ENCODE measurements at regions not wholly inside any gene's neighbourhood (a gene's known extent, or its start where the extent isn't known, plus 50 kb on each side); places are given as distances from the start of the nearest gene placed in this dataset.
A peak's percentile ranks its signal among the peaks of the same experiment; 100 is the strongest.

DNA sequence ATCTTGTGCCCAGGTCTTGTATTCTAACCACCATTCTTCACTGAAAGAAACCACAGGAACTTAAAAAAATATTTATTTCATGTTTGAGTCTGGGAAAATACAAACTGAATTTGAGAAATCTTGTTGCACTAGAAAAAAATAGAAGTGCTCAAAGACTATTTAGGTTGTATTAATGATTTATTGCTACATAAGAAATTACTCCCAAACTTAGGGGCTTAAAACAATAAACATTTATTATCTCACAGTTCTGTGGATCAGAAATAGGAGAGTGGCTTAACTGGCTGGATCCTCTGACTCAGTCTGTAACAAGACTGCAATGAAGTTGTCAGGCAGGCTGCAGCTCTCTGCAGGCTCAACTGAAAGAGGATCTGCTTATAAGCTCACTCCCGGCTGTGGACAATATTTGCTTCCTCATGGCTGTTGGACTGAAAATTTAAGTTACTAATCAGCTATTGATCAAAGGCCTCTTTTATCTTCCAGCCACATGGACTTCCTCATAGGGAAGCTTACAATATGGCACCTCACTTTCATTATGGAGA is 295.4 kb upstream of the FAM241A start:
- Histone ChIP-seq H3K27ac (ENCODE audit: low read depth, low read length, poor library complexity, severe bottlenecking) (no peak overlapping the region), H3K9me3 (ENCODE audit: low read length) (no peaks in the 10 kb centered on the region), H3K4me1 (ENCODE audit: insufficient read depth, low read length, poor library complexity, severe bottlenecking) (no peaks in the 10 kb centered on the region), H3K4me3 (ENCODE audit: low read depth, low read length, poor library complexity, severe bottlenecking) (no peak overlapping the region), H4K20me1 (ENCODE audit: insufficient read depth, low read length) (no peaks in the 10 kb centered on the region), H2AFZ (ENCODE audit: low read length) (no peak overlapping the region), H3K9me2 (ENCODE audit: insufficient read depth, low read length) (no peaks in the 10 kb centered on the region), H3K79me2 (ENCODE audit: insufficient read depth, low read depth, low read length) (no peaks in the 10 kb centered on the region), H3K36me3 (ENCODE audit: insufficient read depth, low read length) (no peaks in the 10 kb centered on the region), H3K4me2 (ENCODE audit: low read length) (no peak overlapping the region)
- CTCF ChIA-PET (ENCODE audit: unreplicated experiment): no interaction called here
- DNase-seq (ENCODE audit: low spot score): no peak
- TF ChIP-seq, protein P1, sequence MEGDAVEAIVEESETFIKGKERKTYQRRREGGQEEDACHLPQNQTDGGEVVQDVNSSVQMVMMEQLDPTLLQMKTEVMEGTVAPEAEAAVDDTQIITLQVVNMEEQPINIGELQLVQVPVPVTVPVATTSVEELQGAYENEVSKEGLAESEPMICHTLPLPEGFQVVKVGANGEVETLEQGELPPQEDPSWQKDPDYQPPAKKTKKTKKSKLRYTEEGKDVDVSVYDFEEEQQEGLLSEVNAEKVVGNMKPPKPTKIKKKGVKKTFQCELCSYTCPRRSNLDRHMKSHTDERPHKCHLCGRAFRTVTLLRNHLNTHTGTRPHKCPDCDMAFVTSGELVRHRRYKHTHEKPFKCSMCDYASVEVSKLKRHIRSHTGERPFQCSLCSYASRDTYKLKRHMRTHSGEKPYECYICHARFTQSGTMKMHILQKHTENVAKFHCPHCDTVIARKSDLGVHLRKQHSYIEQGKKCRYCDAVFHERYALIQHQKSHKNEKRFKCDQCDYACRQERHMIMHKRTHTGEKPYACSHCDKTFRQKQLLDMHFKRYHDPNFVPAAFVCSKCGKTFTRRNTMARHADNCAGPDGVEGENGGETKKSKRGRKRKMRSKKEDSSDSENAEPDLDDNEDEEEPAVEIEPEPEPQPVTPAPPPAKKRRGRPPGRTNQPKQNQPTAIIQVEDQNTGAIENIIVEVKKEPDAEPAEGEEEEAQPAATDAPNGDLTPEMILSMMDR (conservative IDR thresholded peaks at IDR 0.05; ENCODE audit: low read length): no peak
- TF ChIP-seq EZH2phosphoT487 (IDR thresholded peaks at IDR 0.05; ENCODE audit: borderline replicate concordance, low read depth, low read length): no peak
- intact Hi-C loops (cut with micrococcal nuclease; ENCODE audit: unreplicated experiment): loop anchor here (5.0 kb wide), 2 partner anchors 182 to 208 kb away; no protein-coding TSS in a partner anchor
- no TSS peak for BruUV-seq (replicated peaks)
- POLR2A ChIA-PET: interaction anchor here (0.6 to 0.8 kb wide), 2 partner anchors 9 to 13 kb away, joined by 3 read pairs; no protein-coding TSS in a partner anchor

DNA sequence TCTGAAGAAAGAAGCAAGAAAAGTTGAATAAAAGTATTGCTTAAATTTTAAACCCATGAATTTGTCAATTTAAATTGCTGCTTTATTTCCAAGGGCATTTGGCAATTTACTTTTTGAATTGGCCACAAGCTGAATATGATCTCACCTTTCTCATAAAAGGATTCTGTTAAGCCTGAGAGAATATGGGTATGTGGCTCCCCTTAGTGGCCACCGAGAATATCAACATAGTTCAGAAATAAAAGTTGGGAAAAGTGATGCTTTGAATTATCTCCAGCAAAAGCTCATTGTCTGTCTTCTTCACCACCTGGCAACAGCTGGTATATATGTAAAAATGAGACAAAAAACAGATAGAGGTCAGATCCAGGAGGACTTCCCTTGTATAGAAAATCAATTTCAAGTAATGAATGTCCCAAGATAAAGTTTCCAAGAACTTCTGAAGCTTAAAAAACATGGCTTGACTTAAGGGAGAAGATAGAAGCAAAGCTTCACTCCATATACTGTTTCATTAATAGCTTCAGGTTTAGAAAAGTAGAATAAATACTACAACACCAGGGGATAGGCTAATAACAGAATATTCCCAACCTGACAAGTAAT is 290.7 kb upstream of the FAM241A start:
- BruUV-seq (replicated peaks): no TSS peak
- H3K4me2 ChIP-seq (ENCODE audit: low read length): no peak overlapping the region
- TF ChIP-seq, protein P1 (conservative IDR thresholded peaks at IDR 0.05; ENCODE audit: low read length): peak; percentile 90
- no peak for TF ChIP-seq EZH2phosphoT487 (IDR thresholded peaks at IDR 0.05; ENCODE audit: borderline replicate concordance, low read depth, low read length)
- intact Hi-C loops (cut with micrococcal nuclease; ENCODE audit: unreplicated experiment): loop anchor here (5.0 kb wide), 2 partner anchors 178 to 212 kb away; no protein-coding TSS in a partner anchor
- H4K20me1 ChIP-seq (ENCODE audit: insufficient read depth, low read length): no peaks in the 10 kb centered on the region
- H3K9me3 ChIP-seq (ENCODE audit: low read length): no peaks in the 10 kb centered on the region
- peak; percentile 18 for DNase-seq (ENCODE audit: low spot score)
- no peaks in the 10 kb centered on the region for H3K4me1 ChIP-seq (ENCODE audit: insufficient read depth, low read length, poor library complexity, severe bottlenecking)
- no peaks in the 10 kb centered on the region for H3K79me2 ChIP-seq (ENCODE audit: insufficient read depth, low read depth, low read length)
- POLR2A ChIA-PET: interaction anchor here (0.7 to 1.4 kb wide), 2 partner anchors 19 to 24 kb away, joined by 3 to 5 read pairs; no protein-coding TSS in a partner anchor
- no peak overlapping the region for H3K4me3 ChIP-seq (ENCODE audit: low read depth, low read length, poor library complexity, severe bottlenecking)
- no peak overlapping the region for H3K27ac ChIP-seq (ENCODE audit: low read depth, low read length, poor library complexity, severe bottlenecking)
- CTCF ChIA-PET (ENCODE audit: unreplicated experiment): no interaction called here
- H2AFZ ChIP-seq (ENCODE audit: low read length): no peak overlapping the region
- no peaks in the 10 kb centered on the region for H3K36me3 ChIP-seq (ENCODE audit: insufficient read depth, low read length)
- no peaks in the 10 kb centered on the region for H3K9me2 ChIP-seq (ENCODE audit: insufficient read depth, low read length)

DNA sequence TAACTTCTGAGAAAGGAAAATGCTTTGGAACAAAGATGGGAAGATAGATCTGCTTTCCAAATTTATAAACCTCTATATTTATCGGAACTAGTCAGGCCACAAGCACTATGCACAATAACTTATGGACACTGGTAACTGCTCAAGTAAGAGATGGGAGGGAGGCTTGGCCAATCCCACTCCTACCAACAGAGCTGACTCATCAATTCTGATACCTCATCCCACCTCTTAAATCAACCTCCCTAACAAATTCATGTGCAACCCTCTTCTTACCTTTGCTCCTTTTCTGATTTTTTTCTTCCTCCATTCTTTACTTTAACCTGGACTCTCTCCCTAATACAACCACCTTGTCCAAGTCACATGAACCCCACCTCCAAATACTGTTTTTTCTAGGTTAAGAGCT is 289.9 kb upstream of the FAM241A start:
- Histone ChIP-seq H3K4me3 (ENCODE audit: low read depth, low read length, poor library complexity, severe bottlenecking) (no peak overlapping the region), H4K20me1 (ENCODE audit: insufficient read depth, low read length) (no peaks in the 10 kb centered on the region), H3K36me3 (ENCODE audit: insufficient read depth, low read length) (no peaks in the 10 kb centered on the region), H3K9me3 (ENCODE audit: low read length) (no peaks in the 10 kb centered on the region), H3K4me2 (ENCODE audit: low read length) (no peak overlapping the region), H3K27ac (ENCODE audit: low read depth, low read length, poor library complexity, severe bottlenecking) (no peak overlapping the region), H2AFZ (ENCODE audit: low read length) (no peak overlapping the region), H3K9me2 (ENCODE audit: insufficient read depth, low read length) (no peaks in the 10 kb centered on the region), H3K4me1 (ENCODE audit: insufficient read depth, low read length, poor library complexity, severe bottlenecking) (no peaks in the 10 kb centered on the region), H3K79me2 (ENCODE audit: insufficient read depth, low read depth, low read length) (no peaks in the 10 kb centered on the region)
- intact Hi-C loops (cut with micrococcal nuclease; ENCODE audit: unreplicated experiment): no loop called here
- no peak for TF ChIP-seq EZH2phosphoT487 (IDR thresholded peaks at IDR 0.05; ENCODE audit: borderline replicate concordance, low read depth, low read length)
- TF ChIP-seq, protein P1 (conservative IDR thresholded peaks at IDR 0.05; ENCODE audit: low read length): no peak
- CTCF ChIA-PET (ENCODE audit: unreplicated experiment): no interaction called here
- no TSS peak for BruUV-seq (replicated peaks)
- POLR2A ChIA-PET: no interaction called here
- DNase-seq (ENCODE audit: low spot score): no peak

All from OCI-LY7 (cell line).